A673 (cell line): ENCODE measurements at regions not wholly inside any gene's neighbourhood (a gene's known extent, or its start where the extent isn't known, plus 50 kb on each side); places are given as distances from the start of the nearest gene placed in this dataset.

Experiments used
- CTCF ChIP-seq: fragments of 300-800, 200-600 bp; sonication (generic); conservative IDR thresholded peaks from 2 replicates; pipeline ENCODE4 v1.5.1; 2017; ENCODE audit warnings: low read depth, mild to moderate bottlenecking, antibody characterized with exemption, low read length, moderate library complexity, mixed read lengths
- EZH2 ChIP-seq: fragments of 200-600 bp; sonication (generic); IDR thresholded peaks from 2 replicates; pipeline ENCODE4 v1.6.1; 2017; ENCODE audit warnings: borderline replicate concordance, low read depth, mild to moderate bottlenecking, mixed read lengths, antibody characterized with exemption, low read length; ENCODE audit not compliant: poor library complexity, severe bottlenecking

- TF ChIP-seq EZH2 (no peak), CTCF (no peak)
Measured at GRCh38 chr18:34350778-34351177, 126.1 kb upstream of the NOL4 start.
